Fibroblast of lung (primary cell): ENCODE measurements at regions not wholly inside any gene's neighbourhood (a gene's known extent, or its start where the extent isn't known, plus 50 kb on each side); places are given as distances from the start of the nearest gene placed in this dataset.

Experiments used
- DNase-seq, 2 donors: peaks; one replicate each; pipeline versions ENCODE4 v3.0.0 to v3.0.0-alpha.2; 2010; ENCODE audit warnings: low read depth in 2 of 2
- H2AFZ ChIP-seq: 2 replicates; pipeline ENCODE4 v1.5.1; 2012; ENCODE audit warnings: low read length, control low read depth, inconsistent platforms
- H3K27ac ChIP-seq: 2 replicates; pipeline ENCODE4 v1.5.1; 2011; ENCODE audit warnings: low read length, control low read depth; ENCODE audit not compliant: insufficient read depth
- H3K27me3 ChIP-seq: 2 replicates; pipeline ENCODE4 v1.5.1; 2011; ENCODE audit warnings: mild to moderate bottlenecking, low read length; ENCODE audit not compliant: control insufficient read depth, insufficient read depth
- H3K36me3 ChIP-seq: 2 replicates; pipeline ENCODE4 v1.5.1; 2011; ENCODE audit warnings: low read length; ENCODE audit not compliant: control insufficient read depth, insufficient read depth
- H3K4me1 ChIP-seq: 2 replicates; pipeline ENCODE4 v1.5.1; 2011; ENCODE audit warnings: low read length; ENCODE audit not compliant: control insufficient read depth, insufficient read depth; ENCODE audit errors: extremely low read depth
- H3K4me2 ChIP-seq: 2 replicates; pipeline ENCODE4 v1.5.1; 2011; ENCODE audit warnings: low read length, control low read depth; ENCODE audit not compliant: insufficient read depth; ENCODE audit errors: extremely low read depth
- H3K4me3 ChIP-seq, 4 experiments: fragments of 200-600 bp in 1 of 4; sonication (generic) in 1 of 4; replicated peaks in 1 of 4; 2 replicates each; pipeline ENCODE4 v1.5.1; 2011 to 2016; ENCODE audit warnings: low read length in 4 of 4, low read depth in 3 of 4, mild to moderate bottlenecking in 3 of 4, control low read depth in 2 of 4, inconsistent platforms in 1 of 4, mixed read lengths in 1 of 4; ENCODE audit not compliant: insufficient read depth in 1 of 4; ENCODE audit errors: control extremely low read depth in 1 of 4
- H3K79me2 ChIP-seq: 2 replicates; pipeline ENCODE4 v1.5.1; 2012; ENCODE audit warnings: mild to moderate bottlenecking, low read length, inconsistent platforms; ENCODE audit not compliant: control insufficient read depth, insufficient read depth
- H3K9ac ChIP-seq: 2 replicates; pipeline ENCODE4 v1.5.1; 2011; ENCODE audit warnings: mild to moderate bottlenecking, low read length, control low read depth; ENCODE audit not compliant: insufficient read depth
- H3K9me3 ChIP-seq: 2 replicates; pipeline ENCODE4 v1.5.1; 2012; ENCODE audit warnings: low read depth, low read length; ENCODE audit not compliant: control insufficient read depth, insufficient read depth
- H4K20me1 ChIP-seq: 2 replicates; pipeline ENCODE4 v1.5.1; 2011; ENCODE audit warnings: low read length; ENCODE audit not compliant: control insufficient read depth, insufficient read depth; ENCODE audit errors: extremely low read depth
- EZH2 ChIP-seq: IDR thresholded peaks from 2 replicates; pipeline ENCODE4 v1.5.1; 2012; ENCODE audit warnings: low read length, control low read depth, mild to moderate bottlenecking; ENCODE audit errors: missing control alignments
- TF ChIP-seq, protein P1 (sequence below), 2 donors: IDR thresholded peaks in 1 of 2; conservative IDR thresholded peaks in 1 of 2; 1 replicate in 1 of 2; 2 replicates in 1 of 2; pipeline ENCODE4 v1.5.1; 2011 to 2012; ENCODE audit warnings: low read length in 2 of 2, control low read depth in 1 of 2, inconsistent platforms in 1 of 2, low read depth in 1 of 2, mild to moderate bottlenecking in 1 of 2

DNA sequence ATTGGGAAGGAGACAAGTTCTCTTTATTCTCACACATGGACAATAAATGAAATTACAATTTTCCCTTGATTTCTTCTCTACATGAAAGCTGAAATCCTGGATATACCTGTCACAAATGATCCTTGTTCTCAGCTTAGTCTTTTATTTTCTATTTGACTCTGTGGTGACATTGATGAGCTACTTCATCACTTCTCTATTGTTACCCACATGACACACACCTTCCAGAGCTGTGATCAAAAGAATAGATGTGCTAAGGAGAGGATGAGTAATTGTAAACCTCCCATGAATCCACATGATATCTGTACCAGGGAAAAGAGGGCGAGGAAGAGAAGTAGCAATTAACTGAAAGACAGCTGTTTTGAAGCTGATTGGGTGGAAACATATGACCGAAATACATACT is 102.0 kb downstream of the CAVIN4 start:
- Histone ChIP-seq H2AFZ (no peak overlapping the region), H3K9me3 (no peaks in the 10 kb centered on the region)

DNA sequence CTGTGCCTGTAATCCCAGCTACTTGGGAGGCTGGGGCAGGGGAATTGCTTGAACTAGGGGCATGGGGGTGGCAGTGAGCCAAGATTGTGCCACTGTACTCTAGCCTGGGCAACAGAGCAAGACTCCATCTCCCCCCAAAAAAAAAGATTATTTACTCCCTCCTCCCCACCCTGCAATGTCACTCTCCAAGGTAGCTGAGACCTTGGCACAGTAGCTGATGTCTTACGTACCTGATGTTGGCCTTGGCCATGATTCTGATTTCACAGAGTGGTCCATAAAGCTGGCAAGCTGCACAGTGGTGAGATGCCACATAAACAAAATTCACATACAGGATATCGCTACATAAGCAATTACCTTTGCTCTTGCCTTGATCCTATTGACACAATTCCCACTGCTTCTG is 108.5 kb downstream of the CAVIN4 start:
- DNase-seq = no peak
- Histone ChIP-seq H3K4me3 (no peak overlapping the region), H3K36me3 (no peaks in the 10 kb centered on the region), H3K9me3 (no peaks in the 10 kb centered on the region), H3K4me2 (no peak overlapping the region), H3K4me1 (no peaks in the 10 kb centered on the region), H4K20me1 (no peaks in the 10 kb centered on the region), H3K27ac (no peak overlapping the region), H2AFZ (no peak overlapping the region), H3K9ac (no peak overlapping the region), H3K27me3 (no peaks in the 10 kb centered on the region), H3K79me2 (no peaks in the 10 kb centered on the region)
- TF ChIP-seq, protein P1, sequence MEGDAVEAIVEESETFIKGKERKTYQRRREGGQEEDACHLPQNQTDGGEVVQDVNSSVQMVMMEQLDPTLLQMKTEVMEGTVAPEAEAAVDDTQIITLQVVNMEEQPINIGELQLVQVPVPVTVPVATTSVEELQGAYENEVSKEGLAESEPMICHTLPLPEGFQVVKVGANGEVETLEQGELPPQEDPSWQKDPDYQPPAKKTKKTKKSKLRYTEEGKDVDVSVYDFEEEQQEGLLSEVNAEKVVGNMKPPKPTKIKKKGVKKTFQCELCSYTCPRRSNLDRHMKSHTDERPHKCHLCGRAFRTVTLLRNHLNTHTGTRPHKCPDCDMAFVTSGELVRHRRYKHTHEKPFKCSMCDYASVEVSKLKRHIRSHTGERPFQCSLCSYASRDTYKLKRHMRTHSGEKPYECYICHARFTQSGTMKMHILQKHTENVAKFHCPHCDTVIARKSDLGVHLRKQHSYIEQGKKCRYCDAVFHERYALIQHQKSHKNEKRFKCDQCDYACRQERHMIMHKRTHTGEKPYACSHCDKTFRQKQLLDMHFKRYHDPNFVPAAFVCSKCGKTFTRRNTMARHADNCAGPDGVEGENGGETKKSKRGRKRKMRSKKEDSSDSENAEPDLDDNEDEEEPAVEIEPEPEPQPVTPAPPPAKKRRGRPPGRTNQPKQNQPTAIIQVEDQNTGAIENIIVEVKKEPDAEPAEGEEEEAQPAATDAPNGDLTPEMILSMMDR (conservative IDR thresholded peaks at IDR 0.05 in 1 of 2, IDR thresholded peaks at IDR 0.05 in 1 of 2; ENCODE audit: low read depth in 1 of 2, low read length in 2 of 2) = no peak
- no peak for TF ChIP-seq EZH2

More for the DNA sequence above, 102.0 kb downstream of the CAVIN4 start:
- TF ChIP-seq, protein P1 (conservative IDR thresholded peaks at IDR 0.05 in 1 of 2, IDR thresholded peaks at IDR 0.05 in 1 of 2; ENCODE audit: low read depth in 1 of 2, low read length in 2 of 2) = no peak
- TF ChIP-seq EZH2 = no peak
- Histone ChIP-seq H3K27ac (no peak overlapping the region), H3K4me3 (no peak overlapping the region), H3K27me3 (no peaks in the 10 kb centered on the region), H3K36me3 (no peaks in the 10 kb centered on the region), H3K4me1 (no peaks in the 10 kb centered on the region), H3K79me2 (no peaks in the 10 kb centered on the region), H3K4me2 (no peak overlapping the region), H3K9ac (no peak overlapping the region), H4K20me1 (no peaks in the 10 kb centered on the region)
- no peak for DNase-seq

DNA sequence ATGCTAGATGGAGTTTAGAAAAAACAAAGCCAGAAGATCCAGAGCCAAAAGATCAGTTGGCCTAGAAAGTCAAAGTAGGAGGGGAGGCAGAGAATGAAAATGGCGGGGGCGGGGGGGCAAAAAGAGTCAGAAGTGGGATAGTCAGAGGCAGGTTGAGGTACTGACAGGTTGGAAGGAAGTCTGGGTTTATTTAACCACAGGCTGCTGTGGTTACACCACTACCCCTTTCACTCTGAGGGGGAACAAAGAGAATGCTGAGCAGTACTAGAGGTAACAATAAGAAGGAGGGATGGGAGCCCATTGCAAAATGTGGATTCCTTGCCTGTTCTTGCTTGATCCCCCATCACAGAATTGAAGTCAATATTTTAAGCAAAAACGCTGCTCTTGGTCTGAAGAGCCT is 111.8 kb downstream of the CAVIN4 start:
- H3K27me3 ChIP-seq = no peaks in the 10 kb centered on the region
- H2AFZ ChIP-seq = no peak overlapping the region
- no peak overlapping the region for H3K27ac ChIP-seq
- H3K36me3 ChIP-seq = no peaks in the 10 kb centered on the region
- no peaks in the 10 kb centered on the region for H4K20me1 ChIP-seq
- H3K4me2 ChIP-seq = no peak overlapping the region
- H3K4me1 ChIP-seq = no peaks in the 10 kb centered on the region
- TF ChIP-seq, protein P1 (conservative IDR thresholded peaks at IDR 0.05 in 1 of 2, IDR thresholded peaks at IDR 0.05 in 1 of 2; ENCODE audit: low read depth in 1 of 2, low read length in 2 of 2) = no peak
- no peak overlapping the region for H3K9ac ChIP-seq
- no peaks in the 10 kb centered on the region for H3K79me2 ChIP-seq
- H3K4me3 ChIP-seq = no peak overlapping the region
- DNase-seq = no peak
- H3K9me3 ChIP-seq = no peaks in the 10 kb centered on the region
